HUES48 (cell line): ENCODE measurements at regions not wholly inside any gene's neighbourhood (a gene's known extent, or its start where the extent isn't known, plus 50 kb on each side); places are given as distances from the start of the nearest gene placed in this dataset.

Experiments used
- H3K27ac ChIP-seq: one replicate; pipeline ENCODE4 v1.7.0; 2013; ENCODE audit warnings: low read depth, low read length, inconsistent platforms
- H3K27me3 ChIP-seq: 2 replicates; pipeline ENCODE4 v1.6.1; 2013; ENCODE audit warnings: mild to moderate bottlenecking, low read length; ENCODE audit not compliant: control insufficient read depth, insufficient read depth
- H3K36me3 ChIP-seq: 2 replicates; pipeline ENCODE4 v1.6.1; 2013; ENCODE audit warnings: low read length; ENCODE audit not compliant: control insufficient read depth, insufficient read depth
- H3K4me1 ChIP-seq: 2 replicates; pipeline ENCODE4 v1.6.1; 2013; ENCODE audit warnings: mild to moderate bottlenecking, low read length; ENCODE audit not compliant: control insufficient read depth, insufficient read depth
- H3K4me3 ChIP-seq: 2 replicates; pipeline ENCODE4 v1.5.1; 2013; ENCODE audit warnings: mild to moderate bottlenecking, low read depth, low read length
- H3K9ac ChIP-seq: 2 replicates; pipeline ENCODE4 v1.6.1; 2013; ENCODE audit warnings: mild to moderate bottlenecking, low read depth, low read length, moderate library complexity
- H3K9me3 ChIP-seq: 2 replicates; pipeline ENCODE4 v1.6.1; 2013; ENCODE audit warnings: low read length; ENCODE audit not compliant: control insufficient read depth, insufficient read depth

GRCh38 chrX:144918936-144919335, 328.4 kb upstream of the SPANXN1 start:
- peaks cover 80% of the 10 kb centered on the region for H3K9me3 ChIP-seq
- H3K36me3 ChIP-seq = no peaks in the 10 kb centered on the region
- no peak overlapping the region for H3K27ac ChIP-seq
- H3K4me3 ChIP-seq = no peak overlapping the region; the same call in 1 of the 2 replicates
- no peaks in the 10 kb centered on the region for H3K4me1 ChIP-seq
- no peak overlapping the region for H3K9ac ChIP-seq
- H3K27me3 ChIP-seq = no peaks in the 10 kb centered on the region

- no peak overlapping the region for H3K9ac ChIP-seq
- no peak overlapping the region for H3K27ac ChIP-seq
- peaks cover 50% of the 10 kb centered on the region for H3K9me3 ChIP-seq
- H3K4me3 ChIP-seq = no peak overlapping the region
- H3K4me1 ChIP-seq = no peaks in the 10 kb centered on the region
- no peaks in the 10 kb centered on the region for H3K36me3 ChIP-seq
- H3K27me3 ChIP-seq = no peaks in the 10 kb centered on the region
Observed at GRCh38 chrX:144946666-144947065, 300.6 kb upstream of the SPANXN1 start.
